DMS153 (cell line): ENCODE measurements at regions not wholly inside any gene's neighbourhood (a gene's known extent, or its start where the extent isn't known, plus 50 kb on each side); places are given as distances from the start of the nearest gene placed in this dataset.
"Not testable (repeated sequence)": the region's sequence is repeated elsewhere in the genome, so short reads cannot be mapped to it uniquely, and the experiment has no call there.

Experiments
- DNase-seq: peaks from one replicate; lab custom pipeline; 2025; lab: John Stamatoyannopoulos, UW

DNA sequence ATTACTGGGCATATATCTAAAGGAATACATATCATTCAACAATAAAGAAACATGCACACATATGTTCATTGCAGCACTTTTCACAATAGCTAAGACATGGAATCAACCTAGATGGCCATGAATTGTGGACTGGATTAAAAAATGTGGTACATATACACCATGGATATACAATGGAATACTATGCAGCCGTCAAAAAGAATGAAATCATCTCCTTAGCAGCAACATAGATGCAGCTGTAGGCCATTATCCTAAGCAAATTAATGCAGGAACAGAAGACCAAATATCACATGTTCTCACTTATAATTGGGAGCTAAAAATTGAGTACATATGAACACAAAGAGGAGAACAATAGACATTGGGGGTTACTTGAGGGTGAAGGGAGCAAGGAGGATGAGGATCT is 175.6 kb downstream of the POLR1F start:
- DNase-seq, result no peak

DNA sequence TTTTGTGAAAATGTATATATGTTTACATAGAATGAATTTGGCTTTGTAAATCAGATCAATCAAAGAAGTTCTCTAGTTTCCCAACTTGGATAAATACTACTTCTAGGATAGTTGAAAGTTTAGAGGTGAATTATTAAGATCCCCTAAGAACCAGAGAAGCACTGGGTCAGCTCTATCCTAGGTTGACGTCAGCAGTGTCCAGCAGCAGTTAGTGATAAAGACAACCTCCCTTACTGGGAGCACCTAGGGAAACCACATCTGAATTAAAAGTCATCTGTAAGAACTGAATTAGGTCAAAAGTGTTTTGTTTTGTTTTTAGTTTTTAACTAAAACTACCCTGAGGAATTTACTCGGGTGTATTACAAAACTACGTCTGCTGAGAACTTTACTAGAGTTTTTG is 178.0 kb downstream of the POLR1F start:
- no peak for DNase-seq

DNA sequence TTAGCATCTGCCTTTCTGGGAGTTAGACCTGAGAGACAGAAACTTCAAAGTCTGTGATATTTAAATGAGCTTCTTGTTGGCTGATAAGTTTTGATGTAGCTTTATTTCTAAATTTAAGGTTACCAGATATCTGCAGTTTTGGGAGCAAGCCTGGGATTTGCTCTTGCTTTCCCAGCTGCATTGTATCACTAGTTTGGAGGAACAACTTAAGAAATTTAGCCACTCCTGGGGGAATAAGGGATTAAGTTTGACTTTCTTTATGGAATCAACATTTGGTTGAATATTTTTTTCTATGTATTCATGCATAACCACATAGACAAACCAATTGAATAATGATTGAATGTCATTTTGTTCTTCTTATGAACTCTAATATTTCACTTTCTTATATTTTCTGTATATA is 178.6 kb downstream of the POLR1F start:
- no peak for DNase-seq

DNA sequence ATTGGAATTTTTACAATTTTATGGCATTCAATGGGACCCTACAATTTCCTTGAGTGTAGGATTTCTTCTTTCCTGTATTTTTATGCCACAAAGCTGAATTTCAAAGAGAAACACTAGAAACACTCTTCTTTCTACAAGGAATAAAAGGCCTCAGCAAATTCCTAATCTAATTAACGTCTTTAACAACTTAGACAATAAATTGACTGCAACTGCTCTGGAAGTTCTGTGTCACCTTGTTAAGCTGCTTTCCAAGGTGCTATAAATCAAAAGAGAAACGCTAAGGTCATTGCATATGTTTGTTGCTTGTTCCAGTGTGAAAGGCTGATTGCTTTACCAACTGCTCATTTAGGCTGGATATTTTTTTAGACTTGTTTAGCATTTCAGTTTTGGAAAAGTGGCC is 182.2 kb downstream of the POLR1F start:
- no peak for DNase-seq

DNA sequence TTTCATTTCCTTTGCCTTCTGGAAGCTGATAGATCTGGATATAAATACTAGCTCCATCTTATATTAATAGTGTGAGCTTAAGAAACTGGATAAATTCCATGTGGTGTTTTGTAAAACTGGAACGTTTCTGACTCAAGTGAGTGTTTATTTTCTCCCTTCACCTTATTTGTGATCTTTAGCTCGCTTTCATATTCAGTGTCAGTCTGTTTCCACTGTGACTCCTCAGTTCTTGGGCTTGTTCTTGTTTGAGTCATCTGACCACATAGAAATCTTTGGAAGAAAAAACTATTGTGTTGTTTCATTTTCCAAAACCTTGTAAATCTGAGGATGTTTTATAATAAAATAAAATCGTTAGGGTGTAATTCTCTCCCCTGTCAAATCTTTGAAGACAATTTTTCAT is 186.4 kb downstream of the POLR1F start:
- DNase-seq, result no peak

DNA sequence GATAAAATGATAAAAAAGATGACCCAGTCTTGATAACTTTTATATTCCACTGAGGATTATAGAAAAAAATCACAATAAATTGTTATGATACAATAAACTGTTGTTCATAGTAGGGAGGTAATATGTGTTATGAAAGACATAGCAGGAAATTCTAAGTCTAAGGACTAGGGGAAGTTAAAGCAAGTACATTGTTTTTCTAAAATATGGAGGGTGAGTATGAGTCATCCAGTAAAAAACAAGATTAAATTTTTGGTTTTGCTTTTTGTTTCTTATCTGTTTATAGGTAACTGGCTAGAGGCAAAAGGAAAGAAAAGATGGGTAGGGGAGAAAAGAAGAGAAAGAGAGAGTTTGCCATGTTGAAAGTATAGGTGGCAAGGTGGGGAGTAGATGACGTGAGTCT is 188.4 kb downstream of the POLR1F start:
- no peak for DNase-seq

DNA sequence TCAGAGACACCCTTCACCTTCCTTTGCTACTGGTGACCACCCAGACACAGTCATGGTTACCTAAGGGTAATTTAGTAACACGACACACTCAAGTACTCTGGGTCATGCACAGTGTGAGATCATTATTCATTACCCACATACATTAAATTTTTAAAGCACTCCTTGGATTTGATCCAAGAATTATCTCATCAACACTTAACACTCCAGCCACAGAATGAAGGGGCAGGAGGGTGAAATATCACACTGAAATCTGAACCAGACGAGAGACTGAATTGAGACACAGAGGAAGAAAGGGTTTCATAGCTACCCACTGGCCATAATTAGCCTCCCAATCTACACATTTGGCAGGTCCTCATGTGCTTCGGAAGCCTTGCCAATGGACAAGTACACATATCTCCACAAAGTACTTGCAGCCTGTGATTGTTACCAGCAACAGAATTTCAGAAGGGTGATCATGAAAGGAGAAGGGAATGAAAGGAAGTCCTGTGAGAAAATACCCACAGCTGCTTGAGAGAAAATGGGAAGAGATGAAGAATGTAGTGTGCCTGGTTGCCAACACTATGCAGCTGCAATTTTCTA is 189.3 kb downstream of the POLR1F start:
- DNase-seq, result peak; percentile 20

DNA sequence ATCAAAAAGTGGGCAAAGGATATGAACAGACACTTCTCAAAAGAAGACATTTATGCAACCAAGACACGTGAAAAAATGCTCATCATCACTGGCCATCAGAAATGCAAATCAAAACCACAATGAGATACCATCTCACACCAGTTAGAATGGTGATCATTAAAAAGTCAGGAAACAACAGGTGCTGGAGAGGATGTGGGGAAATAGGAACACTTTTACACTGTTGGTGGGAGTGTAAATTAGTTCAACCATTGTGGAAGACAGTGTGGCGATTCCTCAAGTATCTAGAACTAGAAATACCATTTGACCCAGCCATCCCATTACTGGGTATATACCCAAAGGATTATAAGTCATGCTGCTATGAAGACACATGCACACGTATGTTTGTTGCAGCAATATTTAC is 191.3 kb downstream of the POLR1F start:
- DNase-seq, result not testable (repeated sequence)

DNA sequence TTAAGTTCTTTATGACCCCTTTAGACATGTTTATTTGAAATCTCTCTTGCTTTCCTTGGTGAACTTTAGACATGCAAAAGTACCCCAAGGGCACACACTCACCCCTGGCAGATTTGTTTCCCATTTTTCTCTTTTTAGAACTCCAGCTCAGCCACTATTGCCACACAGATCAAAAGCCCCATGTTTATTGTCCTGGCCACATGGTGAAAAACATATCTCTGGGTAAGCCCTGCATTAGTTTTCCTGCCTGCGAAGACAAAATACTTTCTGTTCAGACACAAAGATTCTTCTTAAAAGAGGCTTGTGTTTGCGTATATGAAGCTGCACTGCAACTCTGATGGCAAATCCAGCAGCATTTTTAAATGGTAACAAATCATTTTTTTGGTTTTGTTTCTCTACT is 200.0 kb downstream of the POLR1F start:
- DNase-seq, result no peak

DNA sequence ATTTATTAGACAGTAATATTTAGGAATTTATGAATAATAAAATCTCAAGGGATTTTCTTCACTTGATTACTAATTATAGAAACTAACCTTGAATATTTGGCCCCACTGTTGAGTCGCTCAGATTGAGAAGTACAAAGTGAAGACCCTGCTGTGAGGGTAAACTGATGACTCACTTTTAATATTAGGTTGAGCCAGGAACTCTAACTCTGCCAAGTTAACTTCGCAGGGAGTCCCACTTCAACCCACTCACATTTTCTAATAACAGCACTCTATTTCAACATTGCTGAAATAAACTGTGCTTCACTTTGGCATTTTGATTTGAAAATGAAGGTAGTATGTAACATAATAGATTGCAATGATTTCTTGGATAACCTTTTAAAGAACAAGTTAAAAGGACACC is 200.7 kb downstream of the POLR1F start:
- DNase-seq, result no peak

DNA sequence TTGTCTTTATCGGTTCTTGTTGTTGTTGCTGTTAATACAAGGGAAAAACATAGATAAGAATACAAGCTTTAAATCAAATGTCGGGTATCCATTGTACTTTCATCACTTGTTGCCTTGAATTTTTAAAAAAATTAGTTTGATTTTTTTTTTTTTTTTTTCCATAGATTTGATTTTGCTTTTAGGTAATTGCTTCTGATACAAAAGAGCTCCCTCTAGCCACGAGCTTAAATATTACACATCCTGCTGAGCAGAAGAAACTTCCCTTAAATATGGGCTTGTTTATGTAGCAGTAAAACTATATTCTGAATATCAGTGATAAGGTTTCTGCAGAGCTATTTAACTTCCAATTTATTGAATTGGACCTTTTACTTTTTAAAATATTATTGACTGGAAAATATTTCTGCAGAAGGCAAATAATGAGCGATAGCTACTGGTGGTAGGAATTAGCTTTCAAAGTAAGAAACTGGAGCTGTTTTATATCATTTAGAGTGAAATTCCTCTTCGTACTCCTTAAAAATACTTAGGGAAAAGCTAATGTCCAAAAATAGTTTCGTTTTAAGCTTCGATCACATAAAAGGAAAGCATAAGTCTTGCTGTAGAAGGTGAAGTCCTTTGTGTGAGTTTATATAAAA is 216.9 kb downstream of the POLR1F start:
- DNase-seq, result no peak

DNA sequence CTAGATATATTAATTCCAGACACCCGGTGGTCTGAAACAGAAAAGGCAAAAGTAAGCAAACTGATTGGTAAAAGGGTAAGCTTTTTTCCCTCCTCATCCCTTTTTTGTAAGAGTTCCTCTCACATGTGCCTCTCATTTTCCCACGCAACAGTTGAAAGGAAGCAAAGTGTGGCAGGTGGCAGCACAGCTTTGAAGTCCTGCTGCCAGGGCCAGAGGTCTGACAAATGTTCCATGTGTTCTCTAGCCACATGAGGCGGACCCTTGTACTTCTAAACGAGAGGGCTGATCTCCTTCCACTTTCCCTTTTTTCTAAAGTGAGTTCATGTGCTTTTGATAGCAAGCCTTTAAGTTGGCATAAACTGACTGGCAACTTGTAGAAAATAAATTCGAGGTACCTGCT is 217.5 kb downstream of the POLR1F start:
- DNase-seq, result no peak

DNA sequence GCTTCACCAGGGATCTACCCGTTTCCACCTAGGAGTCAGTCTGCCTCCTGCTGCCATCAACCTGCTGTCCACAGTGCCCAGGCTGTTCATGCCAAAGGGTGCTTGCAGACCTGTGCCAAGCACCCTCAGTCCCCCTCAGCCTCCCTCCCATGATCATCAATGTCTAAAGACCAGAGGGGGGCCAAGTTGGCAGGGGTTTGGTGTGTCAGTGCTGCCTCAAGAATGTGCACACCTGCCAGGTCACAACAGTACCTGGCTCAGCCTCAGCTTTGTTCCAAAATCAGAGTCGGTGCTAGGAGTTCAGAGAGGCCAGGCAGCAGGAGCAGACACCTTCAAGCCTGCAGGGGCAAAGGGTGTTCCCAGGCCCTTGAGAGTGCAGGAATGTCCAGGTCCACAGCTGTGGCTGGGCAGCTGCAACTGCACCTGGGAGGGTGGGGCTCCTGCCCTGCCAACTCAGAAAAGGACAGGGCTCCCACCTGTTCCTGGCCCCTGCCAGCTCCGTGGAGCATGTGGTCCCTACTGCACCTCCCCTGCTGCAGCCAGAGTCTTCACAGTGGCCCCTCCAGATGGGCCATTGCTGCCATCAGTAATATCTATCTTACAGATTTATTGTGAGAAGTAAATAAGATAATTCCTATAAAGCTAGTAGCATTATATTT is 219.5 kb downstream of the POLR1F start:
- DNase-seq, result no peak

DNA sequence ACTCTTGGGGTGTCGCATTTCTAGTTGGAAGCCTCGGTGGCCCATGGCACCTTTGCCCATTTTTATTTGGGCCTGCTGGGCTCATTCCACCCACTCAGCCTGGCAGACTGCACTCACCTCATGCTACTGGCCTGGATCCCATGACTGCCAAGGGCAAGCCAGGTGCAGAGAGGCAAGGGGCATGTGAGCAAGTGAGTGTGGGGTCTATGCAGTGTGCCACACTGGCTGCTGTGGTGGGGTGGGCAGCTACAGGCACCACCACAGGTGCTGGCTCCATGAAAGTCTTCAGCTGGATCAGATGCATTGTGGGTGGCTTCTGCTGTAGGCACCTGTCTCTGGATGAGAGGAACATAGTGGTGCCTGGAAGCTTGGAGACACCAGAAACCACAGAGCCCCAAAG is 220.8 kb downstream of the POLR1F start:
- DNase-seq, result no peak

DNA sequence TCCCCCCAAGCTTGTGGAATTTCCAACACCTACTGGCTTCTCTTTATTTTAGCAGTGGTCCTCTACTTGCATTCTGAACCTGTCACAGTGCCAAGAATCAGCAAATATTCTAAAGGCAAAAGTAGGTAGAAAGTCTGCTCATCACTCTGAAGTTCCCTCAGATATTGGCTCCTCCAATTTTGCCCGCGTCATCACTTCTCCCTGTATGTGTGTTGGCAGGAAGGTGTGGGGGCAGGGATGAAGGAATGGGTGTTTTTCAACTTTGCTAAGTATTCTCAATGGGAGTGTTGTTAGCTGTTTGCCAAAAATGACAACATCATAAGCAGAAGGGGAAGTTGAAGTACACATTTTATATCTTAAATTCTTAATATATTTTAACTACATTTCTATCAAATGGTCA is 226.2 kb downstream of the POLR1F start:
- no peak for DNase-seq

DNA sequence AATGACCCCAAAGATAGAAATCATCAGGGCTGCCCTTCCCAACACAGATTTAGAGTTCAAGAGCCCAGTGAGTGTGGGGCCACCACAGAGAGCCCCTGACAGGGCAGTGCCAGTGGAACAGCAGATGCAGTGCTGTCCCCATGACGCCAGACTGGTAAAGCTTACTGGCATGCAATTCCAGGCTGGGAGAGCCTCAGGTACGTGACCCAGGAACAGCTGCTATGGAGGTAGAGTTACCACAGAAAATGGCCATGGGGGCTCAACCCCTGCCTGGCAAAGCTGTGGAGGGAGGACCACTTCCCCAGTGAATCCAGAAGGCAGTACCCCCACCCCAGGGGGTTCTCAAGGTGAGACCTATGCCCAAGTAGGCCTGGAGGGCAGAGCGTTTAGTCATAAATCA is 228.5 kb downstream of the POLR1F start:
- DNase-seq, result no peak

DNA sequence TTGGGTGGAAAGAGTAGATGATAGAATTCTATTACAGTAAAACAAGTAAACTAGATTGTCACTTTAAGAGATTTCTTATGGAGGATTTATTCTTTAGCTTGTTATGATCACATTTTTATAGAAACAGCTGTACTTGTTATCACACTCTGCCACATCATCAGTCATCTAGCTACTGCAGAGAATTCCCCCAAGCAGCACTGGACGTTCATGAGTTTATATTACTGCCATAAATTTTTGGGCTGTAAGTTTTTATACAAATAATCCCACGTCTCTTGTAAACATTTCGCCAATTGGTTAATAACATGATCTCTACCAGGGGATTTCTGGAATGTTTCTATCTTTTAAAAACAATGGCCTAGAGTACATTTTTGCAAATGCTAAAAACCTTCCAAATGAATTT is 238.8 kb downstream of the POLR1F start:
- no peak for DNase-seq

DNA sequence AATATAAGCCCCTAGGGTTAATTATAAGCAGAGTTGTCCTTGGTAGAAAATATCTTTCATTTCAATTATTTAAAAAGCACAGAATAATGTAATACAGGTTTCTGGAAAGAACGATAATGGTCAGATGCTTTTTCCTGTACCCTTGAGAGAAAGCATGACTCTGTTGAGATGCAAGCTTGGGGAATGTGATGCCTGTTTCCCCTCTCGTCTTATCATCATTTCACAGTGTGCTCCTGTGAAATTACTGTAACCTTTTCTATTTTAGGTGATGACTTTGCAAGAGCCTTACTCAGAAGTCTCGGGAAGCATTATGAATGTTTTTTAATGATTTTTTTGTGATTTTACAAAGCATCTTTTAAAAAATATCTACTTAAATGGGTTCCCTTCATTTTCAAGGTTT is 243.0 kb downstream of the POLR1F start:
- DNase-seq, result no peak

DNA sequence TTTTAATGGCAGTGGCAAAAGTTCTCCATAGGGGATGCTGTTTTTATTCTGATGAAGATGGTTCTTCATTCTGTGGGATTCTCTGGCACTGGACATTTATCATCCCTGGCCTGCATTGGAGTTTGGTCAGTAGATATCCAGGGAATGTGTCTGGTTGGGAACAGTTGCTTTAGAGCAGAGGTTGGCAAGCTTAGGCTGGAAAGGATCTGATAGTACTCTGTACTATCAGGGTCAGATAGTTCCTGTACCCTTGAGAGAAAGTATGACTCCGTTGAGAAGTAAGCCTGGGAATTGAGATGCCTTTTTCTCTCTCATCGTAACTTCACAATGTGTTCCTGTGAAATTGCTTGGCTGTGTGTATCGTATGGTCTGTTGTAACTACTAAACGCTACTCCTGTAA is 244.1 kb downstream of the POLR1F start:
- DNase-seq, result no peak

DNA sequence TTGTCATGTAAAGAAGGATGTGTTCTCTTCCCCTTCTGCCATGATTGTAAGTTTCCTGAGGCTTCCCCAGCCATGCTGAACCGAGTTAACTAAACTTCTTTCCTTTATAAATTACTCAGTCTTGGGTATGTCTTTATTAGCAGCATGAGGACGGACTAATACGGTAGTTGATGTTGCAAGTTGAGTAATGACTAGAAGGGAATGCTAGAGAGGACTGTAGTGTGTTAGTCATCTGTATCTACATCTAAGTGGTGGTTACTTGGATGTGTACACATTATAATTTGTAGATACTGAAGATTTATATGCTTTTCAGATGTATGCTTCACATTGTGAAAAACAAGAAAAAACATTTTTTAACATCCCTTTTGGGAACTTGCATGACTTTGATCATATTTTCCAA is 244.6 kb downstream of the POLR1F start:
- DNase-seq, result no peak

DNA sequence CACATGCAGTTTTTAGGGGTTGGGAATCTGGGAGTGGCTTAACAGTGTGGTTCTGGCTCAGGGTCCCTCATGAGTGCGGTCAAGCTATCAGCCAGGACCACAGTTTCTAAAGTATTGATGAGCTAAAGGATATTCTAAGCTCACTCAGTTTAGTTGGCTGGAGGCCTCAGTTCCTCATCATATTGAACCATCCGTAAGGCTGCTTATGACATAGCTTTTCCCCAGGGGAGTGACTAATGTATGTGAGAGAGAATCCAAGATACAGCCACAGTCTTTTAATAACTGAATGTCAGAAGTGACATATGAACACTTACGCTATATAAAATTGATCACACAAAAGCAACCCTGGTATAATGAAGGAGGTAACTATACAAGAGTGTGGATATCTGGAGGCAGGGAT is 245.3 kb downstream of the POLR1F start:
- no peak for DNase-seq

DNA sequence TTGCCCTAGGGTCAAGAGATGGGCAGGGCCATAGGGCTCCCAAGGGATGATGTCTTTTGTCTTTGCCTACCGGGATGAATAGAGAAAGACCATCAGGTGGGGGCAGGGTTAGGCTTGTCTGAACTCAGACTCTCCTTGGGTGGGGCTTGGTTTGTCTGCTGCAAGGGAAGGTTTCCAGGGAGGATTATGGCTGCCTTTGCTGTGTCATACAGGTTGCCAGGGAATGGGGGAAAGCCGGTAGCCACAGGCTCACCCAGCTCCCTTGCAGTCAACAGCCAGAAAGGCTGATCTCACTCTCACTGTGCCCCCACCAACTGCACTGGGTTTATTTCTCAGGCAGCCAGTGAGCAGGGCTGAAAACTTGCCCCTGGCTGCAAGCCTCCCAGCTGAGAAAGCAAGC is 253.2 kb downstream of the POLR1F start:
- DNase-seq, result no peak

DNA sequence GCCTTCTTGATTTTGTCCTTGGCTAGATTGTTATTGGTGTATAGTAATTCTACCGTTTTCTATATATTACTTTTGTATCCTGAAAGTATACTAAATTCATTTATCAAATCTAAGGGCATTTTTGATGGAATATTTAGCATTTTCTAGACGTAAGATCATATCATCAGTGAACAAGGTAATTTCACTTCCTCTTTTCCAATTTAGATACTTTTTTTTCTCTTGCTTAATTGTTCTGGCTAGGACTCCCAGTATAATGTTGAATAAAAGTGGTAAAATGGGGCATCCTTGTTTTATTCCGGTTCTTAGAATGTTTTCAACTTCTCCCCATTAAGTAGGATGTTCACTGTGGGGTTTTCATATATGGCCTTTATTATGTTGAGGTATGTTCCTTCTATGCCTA is 260.7 kb downstream of the POLR1F start:
- no peak for DNase-seq
